Activated naive CD8-positive, alpha-beta T cell treated with anti-CD3 and anti-CD28 coated beads, Interleukin-2, amount 10 ng/mL, durations not matched to agents 7 days and 5 days (primary cell): ENCODE measurements at regions not wholly inside any gene's neighbourhood (a gene's known extent, or its start where the extent isn't known, plus 50 kb on each side); places are given as distances from the start of the nearest gene placed in this dataset.
A peak's percentile ranks its signal among the peaks of the same experiment; 100 is the strongest.
"Not testable (repeated sequence)": the region's sequence is repeated elsewhere in the genome, so short reads cannot be mapped to it uniquely, and the experiment has no call there.

Experiments used
- ATAC-seq: fragments of 150-1000 bp; cut with Tn5 transposase; one replicate; pipeline ENCODE4 v1.10.0; 2021; ENCODE audit warnings: low read depth, moderate library complexity
- POLR2A ChIA-PET: fragments of 350-600 bp; sonication (Branson Sonifier 250); formaldehyde crosslinking; loops from one replicate; lab custom pipeline; 2021; ENCODE audit warnings: antibody characterized with exemption; lab: Charles Lee
- DNase-seq: peaks from one replicate; pipeline ENCODE4 v3.0.0; 2021
- H3K27ac Mint-ChIP-seq: one replicate; pipeline ENCODE4 v1.8.0; 2022; ENCODE audit warnings: mild to moderate bottlenecking, mixed read lengths
- H3K27me3 Mint-ChIP-seq: one replicate; pipeline ENCODE4 v1.8.0; 2022; ENCODE audit warnings: mild to moderate bottlenecking, moderate library complexity, mixed read lengths
- H3K36me3 Mint-ChIP-seq: one replicate; pipeline ENCODE4 v1.8.0; 2021; ENCODE audit warnings: mild to moderate bottlenecking, mixed read lengths
- H3K4me1 Mint-ChIP-seq: one replicate; pipeline ENCODE4 v1.8.0; 2021; ENCODE audit warnings: mixed read lengths
- H3K4me3 Mint-ChIP-seq: one replicate; pipeline ENCODE4 v1.8.0; 2022; ENCODE audit warnings: mild to moderate bottlenecking, moderate library complexity, mixed read lengths
- H3K9me3 Mint-ChIP-seq: one replicate; pipeline ENCODE4 v1.8.0; 2021; ENCODE audit warnings: mixed read lengths

GRCh38 chr14:105704492-105704891, 178.1 kb downstream of the TMEM121 start:
- ATAC-seq, H3K4me1 Mint-ChIP-seq, H3K27me3 Mint-ChIP-seq, H3K9me3 Mint-ChIP-seq, H3K27ac Mint-ChIP-seq, POLR2A ChIA-PET, H3K4me3 Mint-ChIP-seq, H3K36me3 Mint-ChIP-seq, DNase-seq: not testable (repeated sequence)

- POLR2A ChIA-PET, H3K9me3 Mint-ChIP-seq, H3K4me1 Mint-ChIP-seq, ATAC-seq, DNase-seq, H3K36me3 Mint-ChIP-seq, H3K4me3 Mint-ChIP-seq, H3K27ac Mint-ChIP-seq, H3K27me3 Mint-ChIP-seq: not testable (repeated sequence)
Measured at GRCh38 chr14:105705512-105705861, 179.1 kb downstream of the TMEM121 start.

GRCh38 chr14:105705862-105706700, 179.7 kb downstream of the TMEM121 start:
- H3K27ac Mint-ChIP-seq: peak overlapping the region; percentile 31
- H3K4me1 Mint-ChIP-seq, H3K36me3 Mint-ChIP-seq, POLR2A ChIA-PET, H3K9me3 Mint-ChIP-seq, H3K4me3 Mint-ChIP-seq, H3K27me3 Mint-ChIP-seq: not testable (repeated sequence)
- peak; percentile 29 for ATAC-seq
- peak; percentile 33 for DNase-seq

- H3K4me1 Mint-ChIP-seq, H3K36me3 Mint-ChIP-seq, H3K9me3 Mint-ChIP-seq, POLR2A ChIA-PET, H3K4me3 Mint-ChIP-seq, H3K27me3 Mint-ChIP-seq, ATAC-seq, DNase-seq, H3K27ac Mint-ChIP-seq: not testable (repeated sequence)
Measured at GRCh38 chr14:105706701-105707019, 180.3 kb downstream of the TMEM121 start.

GRCh38 chr14:105707099-105707498, 180.7 kb downstream of the TMEM121 start:
- H3K9me3 Mint-ChIP-seq, H3K4me1 Mint-ChIP-seq, ATAC-seq, POLR2A ChIA-PET, H3K27me3 Mint-ChIP-seq, H3K36me3 Mint-ChIP-seq, H3K27ac Mint-ChIP-seq, H3K4me3 Mint-ChIP-seq: not testable (repeated sequence)
- DNase-seq: peak; percentile 37

- H3K4me3 Mint-ChIP-seq, H3K9me3 Mint-ChIP-seq, POLR2A ChIA-PET, ATAC-seq, DNase-seq, H3K27ac Mint-ChIP-seq, H3K4me1 Mint-ChIP-seq, H3K27me3 Mint-ChIP-seq, H3K36me3 Mint-ChIP-seq: not testable (repeated sequence)
Measured at GRCh38 chr14:105707723-105708151, 181.4 kb downstream of the TMEM121 start.

- ATAC-seq, POLR2A ChIA-PET: not testable (repeated sequence)
Measured at GRCh38 chr14:105708251-105709134, 182.1 kb downstream of the TMEM121 start.

GRCh38 chr14:105709281-105710118, 183.1 kb downstream of the TMEM121 start:
- POLR2A ChIA-PET: no interaction called here
- H3K36me3 Mint-ChIP-seq: no peaks in the 10 kb centered on the region
- H3K4me3 Mint-ChIP-seq: no peak overlapping the region
- no peaks in the 10 kb centered on the region for H3K4me1 Mint-ChIP-seq
- no peak overlapping the region for H3K27ac Mint-ChIP-seq
- ATAC-seq (peak; percentile 6), DNase-seq (no peak)
- H3K27me3 Mint-ChIP-seq: no peaks in the 10 kb centered on the region
- H3K9me3 Mint-ChIP-seq: no peaks in the 10 kb centered on the region

More at GRCh38 chr14:105708251-105709134, 182.1 kb downstream of the TMEM121 start:
- peak; percentile 36 for DNase-seq
- not testable (repeated sequence) for H3K9me3 Mint-ChIP-seq, H3K27ac Mint-ChIP-seq, H3K4me3 Mint-ChIP-seq, H3K27me3 Mint-ChIP-seq, H3K36me3 Mint-ChIP-seq, H3K4me1 Mint-ChIP-seq

- Mint-ChIP-seq H3K9me3 (no peaks in the 10 kb centered on the region), H3K4me1 (no peaks in the 10 kb centered on the region), H3K27me3 (no peaks in the 10 kb centered on the region), H3K4me3 (no peak overlapping the region), H3K36me3 (no peaks in the 10 kb centered on the region), H3K27ac (no peak overlapping the region)
- no peak for ATAC-seq
- POLR2A ChIA-PET: no interaction called here
- peak; percentile 37 for DNase-seq
Measured at GRCh38 chr14:105710119-105711043, 184.0 kb downstream of the TMEM121 start.

- H3K4me1 Mint-ChIP-seq: no peaks in the 10 kb centered on the region
- no peaks in the 10 kb centered on the region for H3K27me3 Mint-ChIP-seq
- POLR2A ChIA-PET: no interaction called here
- no peak overlapping the region for H3K27ac Mint-ChIP-seq
- ATAC-seq (no peak), DNase-seq (no peak)
- no peaks in the 10 kb centered on the region for H3K9me3 Mint-ChIP-seq
- H3K36me3 Mint-ChIP-seq: no peaks in the 10 kb centered on the region
- no peak overlapping the region for H3K4me3 Mint-ChIP-seq
Measured at GRCh38 chr14:105711044-105711620, 184.7 kb downstream of the TMEM121 start.

GRCh38 chr14:105711841-105712460, 185.6 kb downstream of the TMEM121 start:
- Mint-ChIP-seq H3K27me3 (no peaks in the 10 kb centered on the region), H3K9me3 (no peaks in the 10 kb centered on the region), H3K27ac (no peak overlapping the region), H3K4me1 (no peaks in the 10 kb centered on the region), H3K4me3 (no peak overlapping the region), H3K36me3 (no peaks in the 10 kb centered on the region)
- POLR2A ChIA-PET: no interaction called here
- ATAC-seq (peak; percentile 6), DNase-seq (peak; percentile 41)

GRCh38 chr14:105712670-105713069, 186.3 kb downstream of the TMEM121 start:
- H3K9me3 Mint-ChIP-seq, H3K27ac Mint-ChIP-seq, POLR2A ChIA-PET, H3K4me1 Mint-ChIP-seq, H3K27me3 Mint-ChIP-seq, H3K4me3 Mint-ChIP-seq, H3K36me3 Mint-ChIP-seq, ATAC-seq: not testable (repeated sequence)
- DNase-seq: peak; percentile 34
